ENCODE measurements at regions not wholly inside any gene's neighbourhood (a gene's known extent, or its start where the extent isn't known, plus 50 kb on each side); places are given as distances from the start of the nearest gene placed in this dataset.

- H3K4me3 ChIP-seq (ENCODE audit: low read length), result no peak overlapping the region
- no peak for TF ChIP-seq CTCF (conservative IDR thresholded peaks at IDR 0.05; ENCODE audit: low read depth, low read length)
- DNase-seq (ENCODE audit: low read depth), result no peak
These were observed 220.4 kb downstream of the C16orf95 start for GRCh38 chr16:87096746-87097333.

GRCh38 chr16:87098361-87098760 lies 218.8 kb downstream of the C16orf95 start:
- TF ChIP-seq CTCF (conservative IDR thresholded peaks at IDR 0.05; ENCODE audit: low read depth, low read length), result no peak
- H3K4me3 ChIP-seq (ENCODE audit: low read length), result no peak overlapping the region
- DNase-seq (ENCODE audit: low read depth), result no peak

GRCh38 chr16:87098976-87099720 lies 218.0 kb downstream of the C16orf95 start:
- H3K4me3 ChIP-seq (ENCODE audit: low read length), result no peak overlapping the region
- TF ChIP-seq CTCF (conservative IDR thresholded peaks at IDR 0.05; ENCODE audit: low read depth, low read length), result no peak
- DNase-seq (ENCODE audit: low read depth), result no peak

GRCh38 chr16:87100306-87101058 lies 216.7 kb downstream of the C16orf95 start:
- no peak for TF ChIP-seq CTCF (conservative IDR thresholded peaks at IDR 0.05; ENCODE audit: low read depth, low read length)
- no peak for DNase-seq (ENCODE audit: low read depth)
- no peak overlapping the region for H3K4me3 ChIP-seq (ENCODE audit: low read length)

- DNase-seq (ENCODE audit: low read depth), result no peak
- no peak overlapping the region for H3K4me3 ChIP-seq (ENCODE audit: low read length)
- no peak for TF ChIP-seq CTCF (conservative IDR thresholded peaks at IDR 0.05; ENCODE audit: low read depth, low read length)
These were observed 215.3 kb downstream of the C16orf95 start for GRCh38 chr16:87101903-87102302.

GRCh38 chr16:87107201-87107600 lies 210.0 kb downstream of the C16orf95 start:
- DNase-seq (ENCODE audit: low read depth), result no peak
- H3K4me3 ChIP-seq (ENCODE audit: low read length), result no peak overlapping the region
- no peak for TF ChIP-seq CTCF (conservative IDR thresholded peaks at IDR 0.05; ENCODE audit: low read depth, low read length)
